ENCODE measurements at regions not wholly inside any gene's neighbourhood (a gene's known extent, or its start where the extent isn't known, plus 50 kb on each side); places are given as distances from the start of the nearest gene placed in this dataset.

DNA sequence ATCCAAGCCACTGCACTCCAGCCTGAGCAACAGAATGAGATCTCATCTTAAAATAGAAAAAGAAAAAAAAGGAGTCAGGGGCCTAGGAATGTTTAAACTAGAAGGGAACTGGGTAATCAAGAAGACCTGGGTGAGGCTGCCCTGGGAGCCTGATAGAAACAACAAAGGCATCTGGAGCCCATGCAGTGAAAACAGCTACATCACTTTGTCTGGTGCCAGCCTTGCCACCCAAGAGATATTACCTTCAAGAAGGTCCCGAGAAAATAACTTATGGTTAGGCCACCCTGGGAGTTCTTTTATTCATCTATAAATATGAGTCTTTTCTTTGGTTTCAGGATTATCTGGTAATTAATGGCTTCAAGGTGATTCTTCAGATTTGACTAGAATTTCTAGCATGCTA lies 412.1 kb downstream of the METTL15 start:
- Histone ChIP-seq H3K4me3 (replicated peaks; ENCODE audit: insufficient read depth, low read length) (no peak overlapping the region), H3K27ac (replicated peaks) (no peak overlapping the region), H3K27me3 (ENCODE audit: insufficient read depth, poor library complexity, severe bottlenecking) (no peaks in the 10 kb centered on the region)
- TF ChIP-seq, protein P1, sequence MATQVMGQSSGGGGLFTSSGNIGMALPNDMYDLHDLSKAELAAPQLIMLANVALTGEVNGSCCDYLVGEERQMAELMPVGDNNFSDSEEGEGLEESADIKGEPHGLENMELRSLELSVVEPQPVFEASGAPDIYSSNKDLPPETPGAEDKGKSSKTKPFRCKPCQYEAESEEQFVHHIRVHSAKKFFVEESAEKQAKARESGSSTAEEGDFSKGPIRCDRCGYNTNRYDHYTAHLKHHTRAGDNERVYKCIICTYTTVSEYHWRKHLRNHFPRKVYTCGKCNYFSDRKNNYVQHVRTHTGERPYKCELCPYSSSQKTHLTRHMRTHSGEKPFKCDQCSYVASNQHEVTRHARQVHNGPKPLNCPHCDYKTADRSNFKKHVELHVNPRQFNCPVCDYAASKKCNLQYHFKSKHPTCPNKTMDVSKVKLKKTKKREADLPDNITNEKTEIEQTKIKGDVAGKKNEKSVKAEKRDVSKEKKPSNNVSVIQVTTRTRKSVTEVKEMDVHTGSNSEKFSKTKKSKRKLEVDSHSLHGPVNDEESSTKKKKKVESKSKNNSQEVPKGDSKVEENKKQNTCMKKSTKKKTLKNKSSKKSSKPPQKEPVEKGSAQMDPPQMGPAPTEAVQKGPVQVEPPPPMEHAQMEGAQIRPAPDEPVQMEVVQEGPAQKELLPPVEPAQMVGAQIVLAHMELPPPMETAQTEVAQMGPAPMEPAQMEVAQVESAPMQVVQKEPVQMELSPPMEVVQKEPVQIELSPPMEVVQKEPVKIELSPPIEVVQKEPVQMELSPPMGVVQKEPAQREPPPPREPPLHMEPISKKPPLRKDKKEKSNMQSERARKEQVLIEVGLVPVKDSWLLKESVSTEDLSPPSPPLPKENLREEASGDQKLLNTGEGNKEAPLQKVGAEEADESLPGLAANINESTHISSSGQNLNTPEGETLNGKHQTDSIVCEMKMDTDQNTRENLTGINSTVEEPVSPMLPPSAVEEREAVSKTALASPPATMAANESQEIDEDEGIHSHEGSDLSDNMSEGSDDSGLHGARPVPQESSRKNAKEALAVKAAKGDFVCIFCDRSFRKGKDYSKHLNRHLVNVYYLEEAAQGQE (IDR thresholded peaks at IDR 0.05; ENCODE audit: insufficient replicate concordance, low read depth) = no peak
- no peak for TF ChIP-seq POLR2AphosphoS5 (IDR thresholded peaks at IDR 0.05; ENCODE audit: low read depth)
- TF ChIP-seq SPI1 (IDR thresholded peaks at IDR 0.05; ENCODE audit: borderline replicate concordance, low read depth) = no peak
- TF ChIP-seq, protein P2, sequence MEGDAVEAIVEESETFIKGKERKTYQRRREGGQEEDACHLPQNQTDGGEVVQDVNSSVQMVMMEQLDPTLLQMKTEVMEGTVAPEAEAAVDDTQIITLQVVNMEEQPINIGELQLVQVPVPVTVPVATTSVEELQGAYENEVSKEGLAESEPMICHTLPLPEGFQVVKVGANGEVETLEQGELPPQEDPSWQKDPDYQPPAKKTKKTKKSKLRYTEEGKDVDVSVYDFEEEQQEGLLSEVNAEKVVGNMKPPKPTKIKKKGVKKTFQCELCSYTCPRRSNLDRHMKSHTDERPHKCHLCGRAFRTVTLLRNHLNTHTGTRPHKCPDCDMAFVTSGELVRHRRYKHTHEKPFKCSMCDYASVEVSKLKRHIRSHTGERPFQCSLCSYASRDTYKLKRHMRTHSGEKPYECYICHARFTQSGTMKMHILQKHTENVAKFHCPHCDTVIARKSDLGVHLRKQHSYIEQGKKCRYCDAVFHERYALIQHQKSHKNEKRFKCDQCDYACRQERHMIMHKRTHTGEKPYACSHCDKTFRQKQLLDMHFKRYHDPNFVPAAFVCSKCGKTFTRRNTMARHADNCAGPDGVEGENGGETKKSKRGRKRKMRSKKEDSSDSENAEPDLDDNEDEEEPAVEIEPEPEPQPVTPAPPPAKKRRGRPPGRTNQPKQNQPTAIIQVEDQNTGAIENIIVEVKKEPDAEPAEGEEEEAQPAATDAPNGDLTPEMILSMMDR (IDR thresholded peaks at IDR 0.05; ENCODE audit: insufficient read depth, low read length) = no peak
- TF ChIP-seq GABPA (IDR thresholded peaks at IDR 0.05; ENCODE audit: low read depth) = no peak
- no peak for DNase-seq (ENCODE audit: low read depth in 1 of 2, low spot score in 1 of 2)

DNA sequence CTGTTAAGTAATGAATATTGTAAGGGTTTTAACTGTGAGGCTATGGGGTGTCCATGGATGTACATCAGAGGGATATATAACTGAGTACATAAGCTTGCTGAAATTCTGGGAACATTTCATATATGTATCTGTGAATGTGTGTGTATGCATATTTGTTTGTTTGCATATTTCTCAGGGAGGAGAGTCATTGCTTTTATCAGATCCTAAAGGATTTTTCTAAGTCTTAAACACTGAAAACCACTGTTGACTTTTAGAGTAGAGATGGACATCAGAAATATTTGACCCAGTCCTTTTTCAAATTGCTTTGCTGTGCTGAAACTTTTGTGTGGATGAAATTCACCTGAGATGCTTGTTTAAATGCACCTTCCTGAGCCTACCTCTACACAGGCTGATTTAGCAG lies 410.6 kb downstream of the METTL15 start:
- no peak for DNase-seq (ENCODE audit: low read depth in 1 of 2, low spot score in 1 of 2)
- Histone ChIP-seq H3K27ac (replicated peaks) (no peak overlapping the region), H3K4me3 (replicated peaks; ENCODE audit: insufficient read depth, low read length) (no peak overlapping the region), H3K27me3 (ENCODE audit: insufficient read depth, poor library complexity, severe bottlenecking) (no peaks in the 10 kb centered on the region)
- TF ChIP-seq GABPA (IDR thresholded peaks at IDR 0.05; ENCODE audit: low read depth) = no peak
- no peak for TF ChIP-seq SPI1 (IDR thresholded peaks at IDR 0.05; ENCODE audit: borderline replicate concordance, low read depth)
- TF ChIP-seq, protein P1 (IDR thresholded peaks at IDR 0.05; ENCODE audit: insufficient replicate concordance, low read depth) = no peak
- TF ChIP-seq, protein P2 (IDR thresholded peaks at IDR 0.05; ENCODE audit: insufficient read depth, low read length) = no peak
- TF ChIP-seq POLR2AphosphoS5 (IDR thresholded peaks at IDR 0.05; ENCODE audit: low read depth) = no peak

DNA sequence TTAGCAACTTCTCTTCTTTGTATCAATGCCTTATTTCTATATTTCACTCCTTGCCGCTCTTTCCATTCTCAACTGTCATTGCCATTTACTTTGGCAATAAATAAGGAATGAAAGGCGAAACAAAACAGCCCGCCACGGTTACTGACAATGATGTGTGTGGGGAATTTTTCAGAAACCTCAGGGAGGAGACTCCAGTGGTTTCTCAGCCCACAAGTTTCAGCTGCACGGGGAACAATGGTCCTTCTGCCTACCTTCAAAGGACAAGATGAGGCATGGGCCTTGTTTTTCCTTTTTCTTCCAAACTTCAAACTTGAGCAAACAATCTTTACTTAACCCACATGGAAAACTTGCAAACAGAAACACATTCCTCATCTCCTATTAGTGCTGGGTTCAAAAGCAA lies 409.4 kb downstream of the METTL15 start:
- no peak for DNase-seq (ENCODE audit: low read depth in 1 of 2, low spot score in 1 of 2)
- TF ChIP-seq, protein P2 (IDR thresholded peaks at IDR 0.05; ENCODE audit: insufficient read depth, low read length) = no peak
- no peak for TF ChIP-seq POLR2AphosphoS5 (IDR thresholded peaks at IDR 0.05; ENCODE audit: low read depth)
- no peak for TF ChIP-seq SPI1 (IDR thresholded peaks at IDR 0.05; ENCODE audit: borderline replicate concordance, low read depth)
- TF ChIP-seq GABPA (IDR thresholded peaks at IDR 0.05; ENCODE audit: low read depth) = no peak
- TF ChIP-seq, protein P1 (IDR thresholded peaks at IDR 0.05; ENCODE audit: insufficient replicate concordance, low read depth) = no peak

More for the DNA sequence above, 409.4 kb downstream of the METTL15 start:
- Histone ChIP-seq H3K27ac (replicated peaks) (no peak overlapping the region), H3K4me3 (replicated peaks; ENCODE audit: insufficient read depth, low read length) (no peak overlapping the region), H3K27me3 (ENCODE audit: insufficient read depth, poor library complexity, severe bottlenecking) (no peaks in the 10 kb centered on the region)

All from HL-60 (cell line).